ENCODE measurements at regions not wholly inside any gene's neighbourhood (a gene's known extent, or its start where the extent isn't known, plus 50 kb on each side); places are given as distances from the start of the nearest gene placed in this dataset.

DNA sequence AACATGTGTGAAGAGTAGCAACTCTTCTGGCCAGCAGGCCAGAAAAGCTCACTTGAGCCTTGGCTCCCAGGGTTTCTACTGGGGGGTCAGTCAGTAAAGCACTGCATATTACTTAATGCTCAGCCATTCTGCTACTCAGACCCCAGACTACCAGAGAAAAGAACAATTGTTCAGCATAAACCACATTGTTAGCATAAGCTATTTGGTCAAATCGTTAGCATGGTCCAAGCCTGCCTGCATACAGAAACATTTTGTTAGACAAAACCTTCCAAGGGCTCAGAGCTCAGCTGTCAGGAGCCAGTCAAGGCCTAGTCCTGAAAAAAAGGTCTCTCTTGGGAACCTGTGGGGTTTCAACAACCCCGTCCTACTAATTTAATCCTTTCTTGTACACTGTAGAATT is 449.3 kb downstream of the PRR16 start:
- H3K4me1 ChIP-seq (ENCODE audit: control insufficient read depth, insufficient read depth, low read length), result no peaks in the 10 kb centered on the region
- no peak overlapping the region for H3K9ac ChIP-seq (ENCODE audit: low read length in 2 of 2)
- H3K36me3 ChIP-seq (ENCODE audit: control insufficient read depth in 2 of 2, insufficient read depth in 2 of 2, low read length in 2 of 2), result no peaks in the 10 kb centered on the region
- H3K4me3 ChIP-seq (ENCODE audit: low read length in 2 of 2), result no peak overlapping the region
- no peak overlapping the region for H3K27ac ChIP-seq (ENCODE audit: low read length)
- no peaks in the 10 kb centered on the region for H3K27me3 ChIP-seq (ENCODE audit: control insufficient read depth in 1 of 2, insufficient read depth in 2 of 2, low read length in 2 of 2)
- no peaks in the 10 kb centered on the region for H3K9me3 ChIP-seq (ENCODE audit: control insufficient read depth in 2 of 2, low read length in 2 of 2)

DNA sequence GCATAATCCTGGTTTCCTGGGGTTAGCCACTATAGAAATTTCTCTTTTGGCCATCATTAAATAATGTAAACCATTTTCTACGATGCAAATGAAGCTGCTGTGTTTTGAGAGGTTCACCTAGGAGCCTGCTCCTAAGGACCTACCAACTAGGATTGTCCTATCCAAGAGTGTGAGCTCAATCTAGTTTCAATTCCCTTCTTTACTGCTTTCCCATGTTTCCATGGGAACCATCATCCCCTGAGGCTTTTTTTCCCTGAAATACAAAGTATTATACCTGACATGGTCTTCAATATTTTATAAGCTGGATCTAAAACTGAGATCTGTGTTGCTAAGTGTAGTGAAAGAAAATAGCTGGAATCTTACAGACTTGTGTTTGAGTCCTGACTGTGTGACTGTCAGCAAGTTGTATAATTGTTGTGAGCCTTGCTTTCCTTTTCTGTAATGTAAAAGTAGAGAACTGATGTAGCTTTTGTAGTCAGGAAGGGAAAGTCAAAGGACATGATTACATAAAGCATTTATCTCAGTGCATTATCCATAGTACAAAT is 453.2 kb downstream of the PRR16 start:
- H3K27ac ChIP-seq (ENCODE audit: low read length), result no peak overlapping the region
- no peaks in the 10 kb centered on the region for H3K4me1 ChIP-seq (ENCODE audit: control insufficient read depth, insufficient read depth, low read length)
- H3K9me3 ChIP-seq (ENCODE audit: control insufficient read depth in 2 of 2, low read length in 2 of 2), result no peaks in the 10 kb centered on the region
- no peaks in the 10 kb centered on the region for H3K27me3 ChIP-seq (ENCODE audit: control insufficient read depth in 1 of 2, insufficient read depth in 2 of 2, low read length in 2 of 2)
- H3K4me3 ChIP-seq (ENCODE audit: low read length in 2 of 2), result no peak overlapping the region
- no peaks in the 10 kb centered on the region for H3K36me3 ChIP-seq (ENCODE audit: control insufficient read depth in 2 of 2, insufficient read depth in 2 of 2, low read length in 2 of 2)
- H3K9ac ChIP-seq (ENCODE audit: low read length in 2 of 2), result no peak overlapping the region

DNA sequence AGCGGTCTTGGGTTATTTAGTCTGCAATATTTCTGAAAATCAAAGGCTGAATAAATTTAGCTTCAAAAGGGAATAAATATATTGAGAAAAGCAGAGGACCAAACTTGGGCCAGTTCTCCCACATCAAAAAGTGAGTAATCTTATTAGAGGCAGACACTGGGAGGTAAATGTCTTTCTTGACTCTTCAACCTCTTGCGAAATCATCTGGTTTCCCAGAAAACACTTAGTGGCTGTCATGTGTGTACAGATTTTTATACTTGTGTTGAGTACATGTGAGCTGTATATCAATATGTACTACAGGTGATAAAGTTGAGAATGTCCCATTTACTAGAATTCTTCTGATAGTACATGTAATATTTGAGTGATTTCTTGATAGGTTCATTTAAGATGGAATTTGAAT is 454.9 kb downstream of the PRR16 start:
- Histone ChIP-seq H3K9ac (ENCODE audit: low read length in 2 of 2) (no peak overlapping the region), H3K27me3 (ENCODE audit: control insufficient read depth in 1 of 2, insufficient read depth in 2 of 2, low read length in 2 of 2) (no peaks in the 10 kb centered on the region), H3K27ac (ENCODE audit: low read length) (no peak overlapping the region), H3K4me3 (ENCODE audit: low read length in 2 of 2) (no peak overlapping the region), H3K4me1 (ENCODE audit: control insufficient read depth, insufficient read depth, low read length) (no peaks in the 10 kb centered on the region), H3K9me3 (ENCODE audit: control insufficient read depth in 2 of 2, low read length in 2 of 2) (no peaks in the 10 kb centered on the region), H3K36me3 (ENCODE audit: control insufficient read depth in 2 of 2, insufficient read depth in 2 of 2, low read length in 2 of 2) (no peaks in the 10 kb centered on the region)

DNA sequence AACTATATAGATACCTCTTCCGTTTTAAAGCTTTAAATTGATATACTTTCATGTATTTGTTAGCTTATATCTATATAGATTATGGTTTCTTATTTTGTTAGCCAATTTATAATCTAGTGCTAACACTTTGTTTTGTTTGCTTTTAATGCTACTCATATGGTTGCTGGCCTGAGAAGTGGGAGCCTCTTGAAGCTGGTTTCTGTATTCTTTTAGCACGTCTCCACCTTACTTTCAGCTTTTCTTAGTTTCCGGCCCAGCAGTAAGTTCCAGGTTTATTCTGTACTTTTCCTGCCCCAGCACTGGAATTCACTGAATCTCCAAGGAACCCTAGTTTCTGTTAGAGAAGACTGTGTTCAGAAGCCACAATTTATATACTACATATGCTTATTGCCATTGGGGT is 458.9 kb downstream of the PRR16 start:
- Histone ChIP-seq H3K4me3 (ENCODE audit: low read length in 2 of 2) (no peak overlapping the region), H3K9ac (ENCODE audit: low read length in 2 of 2) (no peak overlapping the region), H3K9me3 (ENCODE audit: control insufficient read depth in 2 of 2, low read length in 2 of 2) (no peaks in the 10 kb centered on the region), H3K27me3 (ENCODE audit: control insufficient read depth in 1 of 2, insufficient read depth in 2 of 2, low read length in 2 of 2) (no peaks in the 10 kb centered on the region), H3K27ac (ENCODE audit: low read length) (no peak overlapping the region), H3K36me3 (ENCODE audit: control insufficient read depth in 2 of 2, insufficient read depth in 2 of 2, low read length in 2 of 2) (no peaks in the 10 kb centered on the region), H3K4me1 (ENCODE audit: control insufficient read depth, insufficient read depth, low read length) (no peaks in the 10 kb centered on the region)

GRCh38 chr5:120926471-120926870 is 462.4 kb downstream of the PRR16 start:
- H3K9me3 ChIP-seq (ENCODE audit: control insufficient read depth in 2 of 2, low read length in 2 of 2), result no peaks in the 10 kb centered on the region
- no peak overlapping the region for H3K9ac ChIP-seq (ENCODE audit: low read length in 2 of 2)
- no peak overlapping the region for H3K27ac ChIP-seq (ENCODE audit: low read length)
- no peaks in the 10 kb centered on the region for H3K4me1 ChIP-seq (ENCODE audit: control insufficient read depth, insufficient read depth, low read length)
- no peaks in the 10 kb centered on the region for H3K36me3 ChIP-seq (ENCODE audit: control insufficient read depth in 2 of 2, insufficient read depth in 2 of 2, low read length in 2 of 2)
- H3K27me3 ChIP-seq (ENCODE audit: control insufficient read depth in 1 of 2, insufficient read depth in 2 of 2, low read length in 2 of 2), result no peaks in the 10 kb centered on the region
- H3K4me3 ChIP-seq (ENCODE audit: low read length in 2 of 2), result no peak overlapping the region

- Histone ChIP-seq H3K9ac (ENCODE audit: low read length in 2 of 2) (no peak overlapping the region), H3K4me1 (ENCODE audit: control insufficient read depth, insufficient read depth, low read length) (no peaks in the 10 kb centered on the region), H3K27ac (ENCODE audit: low read length) (no peak overlapping the region), H3K36me3 (ENCODE audit: control insufficient read depth in 2 of 2, insufficient read depth in 2 of 2, low read length in 2 of 2) (no peaks in the 10 kb centered on the region), H3K9me3 (ENCODE audit: control insufficient read depth in 2 of 2, low read length in 2 of 2) (no peaks in the 10 kb centered on the region), H3K27me3 (ENCODE audit: control insufficient read depth in 1 of 2, insufficient read depth in 2 of 2, low read length in 2 of 2) (no peaks in the 10 kb centered on the region), H3K4me3 (ENCODE audit: low read length in 2 of 2) (no peak overlapping the region)
Measured at GRCh38 chr5:120927950-120928530, 463.9 kb downstream of the PRR16 start.

- Histone ChIP-seq H3K27ac (ENCODE audit: low read length) (no peak overlapping the region), H3K36me3 (ENCODE audit: control insufficient read depth in 2 of 2, insufficient read depth in 2 of 2, low read length in 2 of 2) (no peaks in the 10 kb centered on the region), H3K9ac (ENCODE audit: low read length in 2 of 2) (no peak overlapping the region), H3K27me3 (ENCODE audit: control insufficient read depth in 1 of 2, insufficient read depth in 2 of 2, low read length in 2 of 2) (no peaks in the 10 kb centered on the region), H3K4me1 (ENCODE audit: control insufficient read depth, insufficient read depth, low read length) (no peaks in the 10 kb centered on the region), H3K4me3 (ENCODE audit: low read length in 2 of 2) (no peak overlapping the region), H3K9me3 (ENCODE audit: control insufficient read depth in 2 of 2, low read length in 2 of 2) (no peaks in the 10 kb centered on the region)
Measured at GRCh38 chr5:120932480-120932879, 468.4 kb downstream of the PRR16 start.

DNA sequence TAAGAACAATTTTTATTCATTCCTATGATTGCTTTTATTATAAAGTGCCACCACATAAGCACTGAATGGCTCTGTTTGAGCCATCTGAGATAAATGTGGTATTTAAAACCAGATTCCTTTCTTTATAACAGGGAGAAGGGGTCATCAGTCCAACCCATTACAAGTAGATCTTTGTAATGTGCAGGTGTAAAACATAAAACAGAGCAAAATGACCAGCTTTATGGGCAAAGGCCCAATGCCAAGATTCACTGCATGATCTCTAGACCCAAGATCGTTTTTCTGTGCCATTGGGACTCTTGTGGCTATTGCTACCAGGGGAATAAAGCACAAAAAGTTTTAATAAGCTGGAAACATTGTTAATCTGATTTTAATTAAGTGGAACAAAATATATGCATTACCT is 469.9 kb downstream of the PRR16 start:
- Histone ChIP-seq H3K27ac (ENCODE audit: low read length) (no peak overlapping the region), H3K36me3 (ENCODE audit: control insufficient read depth in 2 of 2, insufficient read depth in 2 of 2, low read length in 2 of 2) (no peaks in the 10 kb centered on the region), H3K9ac (ENCODE audit: low read length in 2 of 2) (no peak overlapping the region), H3K4me1 (ENCODE audit: control insufficient read depth, insufficient read depth, low read length) (no peaks in the 10 kb centered on the region), H3K9me3 (ENCODE audit: control insufficient read depth in 2 of 2, low read length in 2 of 2) (no peaks in the 10 kb centered on the region), H3K27me3 (ENCODE audit: control insufficient read depth in 1 of 2, insufficient read depth in 2 of 2, low read length in 2 of 2) (no peaks in the 10 kb centered on the region), H3K4me3 (ENCODE audit: low read length in 2 of 2) (no peak overlapping the region)

- Histone ChIP-seq H3K9me3 (ENCODE audit: control insufficient read depth in 2 of 2, low read length in 2 of 2) (no peaks in the 10 kb centered on the region), H3K4me1 (ENCODE audit: control insufficient read depth, insufficient read depth, low read length) (no peaks in the 10 kb centered on the region), H3K27ac (ENCODE audit: low read length) (no peak overlapping the region), H3K4me3 (ENCODE audit: low read length in 2 of 2) (no peak overlapping the region), H3K9ac (ENCODE audit: low read length in 2 of 2) (no peak overlapping the region), H3K27me3 (ENCODE audit: control insufficient read depth in 1 of 2, insufficient read depth in 2 of 2, low read length in 2 of 2) (no peaks in the 10 kb centered on the region), H3K36me3 (ENCODE audit: control insufficient read depth in 2 of 2, insufficient read depth in 2 of 2, low read length in 2 of 2) (no peaks in the 10 kb centered on the region)
Measured at GRCh38 chr5:120936652-120937051, 472.6 kb downstream of the PRR16 start.

- Histone ChIP-seq H3K4me3 (ENCODE audit: low read length in 2 of 2) (no peak overlapping the region), H3K27me3 (ENCODE audit: control insufficient read depth in 1 of 2, insufficient read depth in 2 of 2, low read length in 2 of 2) (no peaks in the 10 kb centered on the region), H3K27ac (ENCODE audit: low read length) (no peak overlapping the region), H3K36me3 (ENCODE audit: control insufficient read depth in 2 of 2, insufficient read depth in 2 of 2, low read length in 2 of 2) (no peaks in the 10 kb centered on the region), H3K9me3 (ENCODE audit: control insufficient read depth in 2 of 2, low read length in 2 of 2) (no peaks in the 10 kb centered on the region), H3K4me1 (ENCODE audit: control insufficient read depth, insufficient read depth, low read length) (no peaks in the 10 kb centered on the region), H3K9ac (ENCODE audit: low read length in 2 of 2) (no peak overlapping the region)
Measured at GRCh38 chr5:120938604-120939003, 474.5 kb downstream of the PRR16 start.

GRCh38 chr5:120942596-120943350 is 478.7 kb downstream of the PRR16 start:
- no peak overlapping the region for H3K9ac ChIP-seq (ENCODE audit: low read length in 2 of 2)
- H3K4me3 ChIP-seq (ENCODE audit: low read length in 2 of 2), result no peak overlapping the region
- H3K27me3 ChIP-seq (ENCODE audit: control insufficient read depth in 1 of 2, insufficient read depth in 2 of 2, low read length in 2 of 2), result no peaks in the 10 kb centered on the region
- H3K36me3 ChIP-seq (ENCODE audit: control insufficient read depth in 2 of 2, insufficient read depth in 2 of 2, low read length in 2 of 2), result no peaks in the 10 kb centered on the region
- H3K27ac ChIP-seq (ENCODE audit: low read length), result no peak overlapping the region
- H3K4me1 ChIP-seq (ENCODE audit: control insufficient read depth, insufficient read depth, low read length), result no peaks in the 10 kb centered on the region
- no peaks in the 10 kb centered on the region for H3K9me3 ChIP-seq (ENCODE audit: control insufficient read depth in 2 of 2, low read length in 2 of 2)
